GM06990 (cell line): ENCODE measurements at regions not wholly inside any gene's neighbourhood (a gene's known extent, or its start where the extent isn't known, plus 50 kb on each side); places are given as distances from the start of the nearest gene placed in this dataset.
"Not testable (repeated sequence)": the region's sequence is repeated elsewhere in the genome, so short reads cannot be mapped to it uniquely, and the experiment has no call there.

ENCODE experiments used
- DNase-seq: peaks from one replicate; pipeline ENCODE4 v3.0.0-alpha.2; 2011; ENCODE audit not compliant: insufficient read length; ENCODE audit errors: extremely low read depth
- H3K27me3 ChIP-seq: replicated peaks from 2 replicates; pipeline ENCODE4 v1.6.0; 2011; ENCODE audit warnings: low read length; ENCODE audit not compliant: control insufficient read depth, insufficient read depth
- H3K36me3 ChIP-seq: 2 replicates; pipeline ENCODE4 v1.5.1; 2011; ENCODE audit warnings: low read length; ENCODE audit not compliant: control insufficient read depth, insufficient read depth
- H3K4me3 ChIP-seq: replicated peaks from 2 replicates; pipeline ENCODE4 v1.5.1; 2011; ENCODE audit warnings: low read depth, mild to moderate bottlenecking, control low read depth, low read length
- CTCF ChIP-seq: IDR thresholded peaks from 2 replicates; pipeline ENCODE4 v1.5.1; 2011; ENCODE audit warnings: low read length, control low read depth, mild to moderate bottlenecking, inconsistent platforms; ENCODE audit not compliant: insufficient read depth, poor library complexity, severe bottlenecking

- no peak for DNase-seq
- H3K27me3 ChIP-seq = no peaks in the 10 kb centered on the region
- H3K36me3 ChIP-seq = no peaks in the 10 kb centered on the region
- TF ChIP-seq CTCF = no peak
- no peak overlapping the region for H3K4me3 ChIP-seq
These were observed 72.3 kb upstream of the MEF2A start for GRCh38 chr15:99493461-99493860.

GRCh38 chr15:99494536-99495233 lies 71.1 kb upstream of the MEF2A start:
- H3K36me3 ChIP-seq, H3K27me3 ChIP-seq, DNase-seq, H3K4me3 ChIP-seq: not testable (repeated sequence)

- Histone ChIP-seq H3K27me3 (no peaks in the 10 kb centered on the region), H3K36me3 (no peaks in the 10 kb centered on the region), H3K4me3 (no peak overlapping the region)
- DNase-seq = no peak
- no peak for TF ChIP-seq CTCF
These were observed 70.1 kb upstream of the MEF2A start for GRCh38 chr15:99495430-99496301.

GRCh38 chr15:99496302-99496629 lies 69.5 kb upstream of the MEF2A start:
- no peak for DNase-seq
- no peak overlapping the region for H3K4me3 ChIP-seq
- no peaks in the 10 kb centered on the region for H3K27me3 ChIP-seq
- no peaks in the 10 kb centered on the region for H3K36me3 ChIP-seq
- no peak for TF ChIP-seq CTCF

- Histone ChIP-seq H3K27me3 (no peaks in the 10 kb centered on the region), H3K4me3 (no peak overlapping the region; the same call in 1 of the 2 replicates), H3K36me3 (no peaks in the 10 kb centered on the region)
- no peak for TF ChIP-seq CTCF
- DNase-seq = peak; percentile 83
These were observed 63.6 kb upstream of the MEF2A start for GRCh38 chr15:99502182-99502581.

GRCh38 chr15:99502661-99503060 lies 63.1 kb upstream of the MEF2A start:
- Histone ChIP-seq H3K27me3 (no peaks in the 10 kb centered on the region), H3K36me3 (no peaks in the 10 kb centered on the region), H3K4me3 (peak overlapping the region; percentile 4)
- TF ChIP-seq CTCF = no peak
- peak; percentile 55 for DNase-seq
